Prostate gland (tissue), 2 donors: ENCODE measurements at regions not wholly inside any gene's neighbourhood (a gene's known extent, or its start where the extent isn't known, plus 50 kb on each side); places are given as distances from the start of the nearest gene placed in this dataset.

ENCODE experiments used
- DNase-seq: peaks from one replicate; pipeline ENCODE4 v3.0.0-alpha.2; 2019; ENCODE audit warnings: low spot score
- H3K27ac ChIP-seq, 2 donors: fragments of 200-600 bp; sonication (generic); 2 replicates each; pipeline ENCODE4 v1.5.1; 2017 to 2019
- H3K27me3 ChIP-seq: fragments of 200-600 bp; sonication (generic); replicated peaks from 2 replicates; pipeline ENCODE4 v1.5.1; 2019; ENCODE audit not compliant: insufficient read depth
- H3K36me3 ChIP-seq, 2 donors: fragments of 200-600 bp; sonication (generic); 1 replicate in 1 of 2; 2 replicates in 1 of 2; pipeline versions ENCODE4 v1.5.1 to v1.8.1; 2017 to 2019
- H3K4me1 ChIP-seq: fragments of 200-600 bp; sonication (generic); replicated peaks from 2 replicates; pipeline ENCODE4 v1.5.1; 2019
- H3K4me3 ChIP-seq, 2 donors: fragments of 200-600 bp; sonication (generic); 2 replicates each; pipeline ENCODE4 v1.5.1; 2017 to 2019
- H3K9me3 ChIP-seq: fragments of 200-600 bp; sonication (generic); 2 replicates; pipeline ENCODE4 v1.5.1; 2017
- POLR2A ChIP-seq: fragments of 450-650 bp; IDR thresholded peaks from one replicate; pipeline ENCODE4 v1.6.1; 2016; ENCODE audit warnings: antibody characterized with exemption, mild to moderate bottlenecking
- POLR2AphosphoS5 ChIP-seq: sonication (generic); formaldehyde crosslinking; IDR thresholded peaks from one replicate; pipeline ENCODE4 v1.6.1; 2017; ENCODE audit warnings: antibody characterized with exemption
- WGBS: methylation state at CpG from one replicate; pipeline ENCODE4 v1.1.5; 2018; 5-methylcytosine and 5-hydroxymethylcytosine counted together
- intact Hi-C: fragments of 100-400 bp; cut with DNase I; formaldehyde crosslinking; loops from one replicate; pipeline ENCODE4 v1.14.2; 2022
- TF ChIP-seq, protein P1 (sequence below), 4 experiments: fragments of 200-600 bp in 2 of 4; fragments of 450-650 bp in 2 of 4; sonication (generic) in 2 of 4; IDR thresholded peaks; 1 replicate in 3 of 4; 2 replicates in 1 of 4; pipeline ENCODE4 v1.5.1; 2016 to 2019; ENCODE audit warnings: antibody characterized with exemption in 4 of 4, mild to moderate bottlenecking in 2 of 4, moderate library complexity in 2 of 4

DNA sequence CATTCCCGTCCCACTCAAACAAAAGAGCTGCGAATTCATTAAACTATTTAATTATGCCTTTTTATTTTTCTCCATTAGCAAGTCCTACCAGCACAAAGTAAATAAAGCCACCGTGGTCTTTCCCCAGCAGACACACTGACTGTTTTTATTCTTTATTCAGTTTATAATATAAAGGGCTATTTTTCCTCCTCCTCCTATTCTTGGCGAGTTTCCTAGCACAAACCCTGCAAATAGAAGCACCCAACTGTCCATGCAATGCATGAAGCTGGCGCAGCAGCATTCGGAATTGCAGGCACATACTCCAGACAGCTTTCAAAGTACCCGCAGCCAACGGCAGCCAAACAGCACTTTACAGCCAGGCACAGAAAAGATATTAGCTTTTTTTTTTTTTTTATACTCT lies 583.4 kb upstream of the PSMD7 start:
- Histone ChIP-seq H3K4me1 (no peaks in the 10 kb centered on the region), H3K4me3 (no peak overlapping the region), H3K36me3 (no peaks in the 10 kb centered on the region), H3K9me3 (no peaks in the 10 kb centered on the region), H3K27ac (no peak overlapping the region), H3K27me3 (no peaks in the 10 kb centered on the region)
- TF ChIP-seq POLR2A (no peak), POLR2AphosphoS5 (no peak)
- TF ChIP-seq, protein P1, sequence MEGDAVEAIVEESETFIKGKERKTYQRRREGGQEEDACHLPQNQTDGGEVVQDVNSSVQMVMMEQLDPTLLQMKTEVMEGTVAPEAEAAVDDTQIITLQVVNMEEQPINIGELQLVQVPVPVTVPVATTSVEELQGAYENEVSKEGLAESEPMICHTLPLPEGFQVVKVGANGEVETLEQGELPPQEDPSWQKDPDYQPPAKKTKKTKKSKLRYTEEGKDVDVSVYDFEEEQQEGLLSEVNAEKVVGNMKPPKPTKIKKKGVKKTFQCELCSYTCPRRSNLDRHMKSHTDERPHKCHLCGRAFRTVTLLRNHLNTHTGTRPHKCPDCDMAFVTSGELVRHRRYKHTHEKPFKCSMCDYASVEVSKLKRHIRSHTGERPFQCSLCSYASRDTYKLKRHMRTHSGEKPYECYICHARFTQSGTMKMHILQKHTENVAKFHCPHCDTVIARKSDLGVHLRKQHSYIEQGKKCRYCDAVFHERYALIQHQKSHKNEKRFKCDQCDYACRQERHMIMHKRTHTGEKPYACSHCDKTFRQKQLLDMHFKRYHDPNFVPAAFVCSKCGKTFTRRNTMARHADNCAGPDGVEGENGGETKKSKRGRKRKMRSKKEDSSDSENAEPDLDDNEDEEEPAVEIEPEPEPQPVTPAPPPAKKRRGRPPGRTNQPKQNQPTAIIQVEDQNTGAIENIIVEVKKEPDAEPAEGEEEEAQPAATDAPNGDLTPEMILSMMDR (IDR thresholded peaks at IDR 0.05), result no peak
- DNase-seq, result no peak
- WGBS, result 14% methylated on average over 8 of the region's 8 CpGs
- intact Hi-C loops, result loop anchor here (10.0 kb wide), 1 partner anchor 82 kb away; no protein-coding TSS in a partner anchor

DNA sequence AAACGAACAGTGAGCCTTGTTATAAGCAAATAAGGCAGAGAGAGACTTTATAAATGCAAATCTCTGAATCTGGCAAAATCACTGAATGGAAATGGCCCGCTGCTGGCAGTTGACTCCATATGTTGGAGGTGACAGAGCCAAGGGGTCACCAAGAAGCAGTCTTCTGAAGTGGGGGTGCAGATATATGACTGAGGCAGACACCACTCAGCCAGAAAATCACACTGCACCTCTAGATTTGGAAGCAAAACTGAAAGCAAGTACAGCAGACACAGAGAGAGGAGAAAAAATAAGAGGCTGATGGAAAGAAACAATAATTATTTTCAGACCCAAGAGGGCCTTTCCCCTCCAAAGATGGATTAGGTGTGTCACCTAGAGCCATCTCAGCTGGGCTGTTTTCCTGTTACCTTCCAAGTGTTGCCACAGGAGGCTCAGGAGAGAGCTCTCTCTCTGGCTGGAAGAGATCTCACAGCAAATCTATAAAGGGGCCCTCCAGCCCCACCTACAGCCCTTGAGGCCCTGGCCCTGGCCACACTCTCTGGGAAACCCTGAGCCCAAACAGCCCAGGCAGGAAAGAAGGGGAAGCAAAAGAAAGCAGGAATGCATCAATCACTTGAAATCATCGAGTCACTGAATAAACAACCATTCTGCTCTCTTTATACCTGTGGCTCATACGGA lies 585.1 kb upstream of the PSMD7 start:
- Histone ChIP-seq H3K4me1 (no peaks in the 10 kb centered on the region), H3K36me3 (no peaks in the 10 kb centered on the region), H3K27me3 (no peaks in the 10 kb centered on the region), H3K9me3 (no peaks in the 10 kb centered on the region), H3K27ac (no peak overlapping the region), H3K4me3 (no peak overlapping the region)
- TF ChIP-seq POLR2A (no peak), POLR2AphosphoS5 (no peak)
- TF ChIP-seq, protein P1 (IDR thresholded peaks at IDR 0.05), result no peak
- no peak for DNase-seq
- 54% methylated on average over 4 of the region's 4 CpGs for WGBS
- intact Hi-C loops, result loop anchor here (10.0 kb wide), 1 partner anchor 83 kb away; no protein-coding TSS in a partner anchor

DNA sequence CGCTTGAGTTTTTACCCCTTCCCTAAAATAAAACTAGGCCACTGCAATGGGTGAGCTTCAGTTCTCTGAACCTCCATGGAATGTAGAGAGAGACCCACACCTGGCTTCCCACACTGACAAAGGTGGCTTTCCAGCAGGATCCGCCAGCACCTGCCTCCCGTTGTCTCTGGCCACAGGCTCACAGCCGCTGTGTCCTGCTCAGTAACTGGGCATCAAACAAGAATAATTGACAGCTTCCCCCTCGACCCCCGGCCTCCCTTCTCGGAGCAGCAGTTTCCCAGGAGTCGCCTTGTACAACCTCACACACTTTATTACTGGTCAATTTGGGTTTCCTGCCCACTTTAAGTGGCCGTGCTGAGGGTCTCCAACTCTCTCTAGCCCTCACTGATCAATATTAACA lies 586.1 kb upstream of the PSMD7 start:
- WGBS, result 78% methylated on average over 9 of the region's 9 CpGs
- H3K36me3 ChIP-seq, result no peaks in the 10 kb centered on the region
- no peaks in the 10 kb centered on the region for H3K4me1 ChIP-seq
- DNase-seq, result no peak
- no peak overlapping the region for H3K4me3 ChIP-seq
- H3K9me3 ChIP-seq, result no peaks in the 10 kb centered on the region
- intact Hi-C loops, result loop anchor here (10.0 kb wide), 1 partner anchor 84 kb away; no protein-coding TSS in a partner anchor
- TF ChIP-seq POLR2A, result no peak
- TF ChIP-seq, protein P1 (IDR thresholded peaks at IDR 0.05), result no peak
- no peak for TF ChIP-seq POLR2AphosphoS5
- no peak overlapping the region for H3K27ac ChIP-seq
- no peaks in the 10 kb centered on the region for H3K27me3 ChIP-seq

DNA sequence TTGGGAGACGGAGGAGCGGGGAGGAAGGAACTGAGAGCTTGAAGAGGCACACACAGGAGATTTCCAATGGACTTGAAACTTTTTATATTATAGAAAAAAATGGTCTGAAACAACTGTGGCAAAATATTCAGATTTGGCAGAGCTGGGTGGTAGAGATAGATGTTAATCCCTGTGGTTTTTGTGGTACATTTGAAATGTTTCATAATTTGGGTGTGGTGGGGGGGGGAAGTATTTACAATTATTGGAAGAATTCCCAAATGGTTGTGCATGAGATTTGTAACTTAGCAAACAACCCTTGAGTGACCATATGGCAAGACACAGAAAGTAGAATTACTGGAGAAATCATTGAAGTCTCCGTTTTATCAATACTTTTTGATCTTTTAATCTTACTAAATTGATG lies 588.8 kb upstream of the PSMD7 start:
- intact Hi-C loops, result no loop called here
- WGBS, result 93% methylated on average over 3 of the region's 3 CpGs
- Histone ChIP-seq H3K9me3 (no peaks in the 10 kb centered on the region), H3K27ac (no peak overlapping the region), H3K36me3 (no peaks in the 10 kb centered on the region), H3K4me1 (no peaks in the 10 kb centered on the region), H3K4me3 (no peak overlapping the region), H3K27me3 (no peaks in the 10 kb centered on the region)
- TF ChIP-seq POLR2AphosphoS5, result no peak
- TF ChIP-seq POLR2A, result no peak
- TF ChIP-seq, protein P1 (IDR thresholded peaks at IDR 0.05), result no peak
- DNase-seq, result no peak

DNA sequence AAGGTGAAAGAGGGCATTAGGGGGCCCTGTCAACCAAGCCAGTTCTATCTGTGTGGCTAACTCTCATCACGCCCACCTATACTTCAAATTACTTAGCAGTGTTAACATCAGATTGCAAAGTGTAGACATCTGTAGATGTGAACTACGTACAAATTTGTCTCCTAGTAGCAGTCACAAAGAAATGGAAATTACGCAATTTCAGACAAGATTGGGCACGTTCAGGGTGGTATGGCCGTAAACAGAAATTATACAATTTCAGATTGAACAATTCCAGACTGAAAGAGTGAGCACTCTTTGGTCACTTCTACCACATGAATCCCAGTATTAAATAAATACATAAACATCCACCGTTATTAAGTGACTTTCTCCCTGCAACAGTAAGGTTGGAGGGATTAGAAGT lies 592.7 kb upstream of the PSMD7 start:
- H3K27me3 ChIP-seq, result no peaks in the 10 kb centered on the region
- no peaks in the 10 kb centered on the region for H3K9me3 ChIP-seq
- H3K4me1 ChIP-seq, result no peaks in the 10 kb centered on the region
- DNase-seq, result no peak
- no peak overlapping the region for H3K4me3 ChIP-seq
- intact Hi-C loops, result no loop called here
- TF ChIP-seq POLR2AphosphoS5 (no peak), POLR2A (no peak)
- TF ChIP-seq, protein P1 (IDR thresholded peaks at IDR 0.05), result no peak
- no peaks in the 10 kb centered on the region for H3K36me3 ChIP-seq
- WGBS, result 81% methylated on average over 6 of the region's 6 CpGs
- no peak overlapping the region for H3K27ac ChIP-seq
